ENCODE measurements at regions not wholly inside any gene's neighbourhood (a gene's known extent, or its start where the extent isn't known, plus 50 kb on each side); places are given as distances from the start of the nearest gene placed in this dataset.
"Not testable (repeated sequence)": the region's sequence is repeated elsewhere in the genome, so short reads cannot be mapped to it uniquely, and the experiment has no call there.

DNA sequence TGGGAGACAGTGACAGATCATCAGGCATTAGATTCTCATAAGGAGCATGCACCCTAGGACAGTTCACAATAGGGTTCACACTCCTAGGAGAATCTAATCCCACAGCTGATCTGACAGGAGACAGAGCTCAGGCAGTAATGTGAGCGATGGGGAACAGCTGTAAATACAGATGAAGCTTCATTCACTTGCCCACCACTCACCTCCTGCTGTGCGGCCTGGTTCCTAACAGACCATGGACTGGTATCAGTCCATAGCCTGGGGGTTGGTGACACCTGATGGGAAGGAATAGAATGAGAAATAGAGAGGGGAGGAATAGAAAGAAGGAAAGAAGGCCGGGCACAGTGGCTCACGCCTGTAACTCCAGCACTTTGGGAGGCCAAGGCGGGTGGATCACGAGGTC is 336.8 kb upstream of the SASH1 start:
- no peak for TF ChIP-seq REST (IDR thresholded peaks at IDR 0.05; ENCODE audit: insufficient replicate concordance, low read depth)
- TF ChIP-seq POLR2AphosphoS5 (IDR thresholded peaks at IDR 0.05; ENCODE audit: low read depth), result no peak
- no peak for TF ChIP-seq GABPA (IDR thresholded peaks at IDR 0.05; ENCODE audit: low read depth)
- no peak for TF ChIP-seq CTCF (IDR thresholded peaks at IDR 0.05; ENCODE audit: insufficient read depth, low read length)
- no peak for TF ChIP-seq SPI1 (IDR thresholded peaks at IDR 0.05; ENCODE audit: borderline replicate concordance, low read depth)
- Histone ChIP-seq H3K27ac (replicated peaks) (no peak overlapping the region), H3K4me3 (replicated peaks; ENCODE audit: insufficient read depth, low read length) (no peak overlapping the region), H3K27me3 (ENCODE audit: insufficient read depth, poor library complexity, severe bottlenecking) (no peaks in the 10 kb centered on the region)
- DNase-seq (ENCODE audit: low read depth in 1 of 2, low spot score in 1 of 2), result no peak

GRCh38 chr6:148010516-148010915 is 332.1 kb upstream of the SASH1 start:
- H3K27me3 ChIP-seq (ENCODE audit: insufficient read depth, poor library complexity, severe bottlenecking); DNase-seq (ENCODE audit: low read depth in 1 of 2, low spot score in 1 of 2); H3K27ac ChIP-seq (replicated peaks); H3K4me3 ChIP-seq (replicated peaks; ENCODE audit: insufficient read depth, low read length): not testable (repeated sequence)

DNA sequence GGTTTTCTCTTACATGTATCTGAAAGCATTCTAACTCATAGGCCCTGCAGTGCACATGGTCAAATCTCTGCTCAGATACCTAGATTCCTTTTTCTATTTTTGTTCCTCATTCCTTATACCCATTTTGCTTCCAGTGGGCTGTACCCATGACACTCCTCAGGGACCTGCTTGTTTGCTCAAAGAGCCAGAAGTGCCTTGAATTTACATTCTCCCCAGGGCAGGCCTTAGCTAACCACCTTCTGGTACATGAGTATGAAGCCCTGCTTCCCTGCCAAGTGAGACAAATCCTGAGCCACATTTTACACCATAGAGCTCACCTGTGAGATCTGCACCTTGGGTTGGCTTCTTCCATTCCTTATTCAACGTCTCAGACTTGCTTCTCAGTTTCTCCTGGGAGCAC is 326.6 kb upstream of the SASH1 start:
- no peak overlapping the region for H3K4me3 ChIP-seq (replicated peaks; ENCODE audit: insufficient read depth, low read length)
- no peak for DNase-seq (ENCODE audit: low read depth in 1 of 2, low spot score in 1 of 2)
- no peak overlapping the region for H3K27ac ChIP-seq (replicated peaks)
- no peak for TF ChIP-seq REST (IDR thresholded peaks at IDR 0.05; ENCODE audit: insufficient replicate concordance, low read depth)
- no peak for TF ChIP-seq CTCF (IDR thresholded peaks at IDR 0.05; ENCODE audit: insufficient read depth, low read length)
- no peak for TF ChIP-seq POLR2AphosphoS5 (IDR thresholded peaks at IDR 0.05; ENCODE audit: low read depth)
- no peak for TF ChIP-seq GABPA (IDR thresholded peaks at IDR 0.05; ENCODE audit: low read depth)
- no peak for TF ChIP-seq SPI1 (IDR thresholded peaks at IDR 0.05; ENCODE audit: borderline replicate concordance, low read depth)
- no peaks in the 10 kb centered on the region for H3K27me3 ChIP-seq (ENCODE audit: insufficient read depth, poor library complexity, severe bottlenecking)

DNA sequence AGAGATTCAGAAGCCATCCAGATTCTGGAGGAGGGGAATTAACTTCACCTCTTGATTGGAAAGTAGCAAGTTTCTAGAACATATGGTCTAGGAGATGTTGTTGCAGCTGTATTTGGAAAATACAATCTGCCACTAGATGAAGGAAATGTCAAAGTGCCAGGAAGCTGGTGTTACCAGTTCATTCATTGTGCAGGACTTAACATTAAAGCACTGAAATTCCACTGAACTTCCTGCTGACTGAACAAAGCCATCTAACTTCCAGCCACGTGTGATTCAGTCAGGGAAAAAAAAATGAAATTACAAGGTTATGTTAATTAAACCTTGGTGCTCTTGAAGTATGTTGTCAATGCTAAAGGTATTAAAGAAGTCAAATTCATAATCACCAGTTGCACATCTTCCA is 321.5 kb upstream of the SASH1 start:
- DNase-seq (ENCODE audit: low read depth in 1 of 2, low spot score in 1 of 2), result no peak
- H3K27me3 ChIP-seq (ENCODE audit: insufficient read depth, poor library complexity, severe bottlenecking), result no peaks in the 10 kb centered on the region
- no peak overlapping the region for H3K27ac ChIP-seq (replicated peaks)
- no peak for TF ChIP-seq REST (IDR thresholded peaks at IDR 0.05; ENCODE audit: insufficient replicate concordance, low read depth)
- TF ChIP-seq SPI1 (IDR thresholded peaks at IDR 0.05; ENCODE audit: borderline replicate concordance, low read depth), result no peak
- TF ChIP-seq GABPA (IDR thresholded peaks at IDR 0.05; ENCODE audit: low read depth), result no peak
- TF ChIP-seq CTCF (IDR thresholded peaks at IDR 0.05; ENCODE audit: insufficient read depth, low read length), result no peak
- TF ChIP-seq POLR2AphosphoS5 (IDR thresholded peaks at IDR 0.05; ENCODE audit: low read depth), result no peak
- no peak overlapping the region for H3K4me3 ChIP-seq (replicated peaks; ENCODE audit: insufficient read depth, low read length)

All from HL-60 (cell line).